ENCODE measurements at regions not wholly inside any gene's neighbourhood (a gene's known extent, or its start where the extent isn't known, plus 50 kb on each side); places are given as distances from the start of the nearest gene placed in this dataset.

DNA sequence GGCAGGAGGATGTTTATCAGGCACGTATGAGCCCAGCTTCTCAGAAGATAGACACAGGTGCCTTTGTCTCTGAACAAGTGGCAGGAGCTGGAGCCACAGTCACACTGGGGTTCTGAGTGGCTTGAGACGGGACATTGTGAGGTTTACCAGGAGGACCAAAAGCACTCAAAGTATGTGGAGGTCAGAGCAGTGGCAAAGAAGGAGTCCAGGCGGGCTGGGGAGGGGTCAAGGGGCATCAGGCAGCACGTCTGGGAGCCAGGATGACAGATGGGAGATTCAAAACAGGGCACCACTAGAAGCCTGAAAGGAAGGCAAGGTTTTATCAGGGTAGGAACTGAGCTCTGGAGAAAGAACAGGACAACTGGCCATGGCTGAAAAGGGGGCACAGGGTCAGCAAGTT lies 67.2 kb upstream of the MARCHF10 start:
- no peak for TF ChIP-seq POLR2A (IDR thresholded peaks at IDR 0.05)
- TF ChIP-seq, protein P1, sequence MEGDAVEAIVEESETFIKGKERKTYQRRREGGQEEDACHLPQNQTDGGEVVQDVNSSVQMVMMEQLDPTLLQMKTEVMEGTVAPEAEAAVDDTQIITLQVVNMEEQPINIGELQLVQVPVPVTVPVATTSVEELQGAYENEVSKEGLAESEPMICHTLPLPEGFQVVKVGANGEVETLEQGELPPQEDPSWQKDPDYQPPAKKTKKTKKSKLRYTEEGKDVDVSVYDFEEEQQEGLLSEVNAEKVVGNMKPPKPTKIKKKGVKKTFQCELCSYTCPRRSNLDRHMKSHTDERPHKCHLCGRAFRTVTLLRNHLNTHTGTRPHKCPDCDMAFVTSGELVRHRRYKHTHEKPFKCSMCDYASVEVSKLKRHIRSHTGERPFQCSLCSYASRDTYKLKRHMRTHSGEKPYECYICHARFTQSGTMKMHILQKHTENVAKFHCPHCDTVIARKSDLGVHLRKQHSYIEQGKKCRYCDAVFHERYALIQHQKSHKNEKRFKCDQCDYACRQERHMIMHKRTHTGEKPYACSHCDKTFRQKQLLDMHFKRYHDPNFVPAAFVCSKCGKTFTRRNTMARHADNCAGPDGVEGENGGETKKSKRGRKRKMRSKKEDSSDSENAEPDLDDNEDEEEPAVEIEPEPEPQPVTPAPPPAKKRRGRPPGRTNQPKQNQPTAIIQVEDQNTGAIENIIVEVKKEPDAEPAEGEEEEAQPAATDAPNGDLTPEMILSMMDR (IDR thresholded peaks at IDR 0.05) = no peak

Data from suprapubic skin (tissue), 3 donors.